ENCODE measurements at regions not wholly inside any gene's neighbourhood (a gene's known extent, or its start where the extent isn't known, plus 50 kb on each side); places are given as distances from the start of the nearest gene placed in this dataset.
A peak's percentile ranks its signal among the peaks of the same experiment; 100 is the strongest.
"Not testable (repeated sequence)": the region's sequence is repeated elsewhere in the genome, so short reads cannot be mapped to it uniquely, and the experiment has no call there.

DNA sequence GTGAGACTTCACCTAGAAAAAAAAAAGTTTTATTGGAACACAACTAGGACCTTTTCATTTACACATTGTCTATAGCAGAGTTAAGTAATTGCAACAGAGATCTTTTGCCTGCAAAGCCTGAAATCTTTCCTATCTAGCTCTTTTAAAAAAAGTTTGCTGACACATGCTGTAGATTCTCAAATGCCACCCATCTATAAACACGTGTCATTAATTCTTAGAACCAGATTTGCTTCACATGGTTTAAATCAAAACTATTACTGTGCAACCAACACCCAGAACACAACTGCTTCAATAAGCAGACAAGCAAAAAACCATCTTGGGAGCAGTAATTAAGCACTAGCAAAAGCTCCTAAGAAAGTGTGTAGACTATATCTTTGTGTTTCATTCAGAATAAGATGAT lies 55.0 kb downstream of the OXSM start:
- DNase-seq (ENCODE audit: low read depth, low spot score), result no peak
- no peak overlapping the region for H3K4me3 ChIP-seq (ENCODE audit: low read depth, low read length)
- POLR2A ChIA-PET, result no interaction called here
- TF ChIP-seq, protein P1, sequence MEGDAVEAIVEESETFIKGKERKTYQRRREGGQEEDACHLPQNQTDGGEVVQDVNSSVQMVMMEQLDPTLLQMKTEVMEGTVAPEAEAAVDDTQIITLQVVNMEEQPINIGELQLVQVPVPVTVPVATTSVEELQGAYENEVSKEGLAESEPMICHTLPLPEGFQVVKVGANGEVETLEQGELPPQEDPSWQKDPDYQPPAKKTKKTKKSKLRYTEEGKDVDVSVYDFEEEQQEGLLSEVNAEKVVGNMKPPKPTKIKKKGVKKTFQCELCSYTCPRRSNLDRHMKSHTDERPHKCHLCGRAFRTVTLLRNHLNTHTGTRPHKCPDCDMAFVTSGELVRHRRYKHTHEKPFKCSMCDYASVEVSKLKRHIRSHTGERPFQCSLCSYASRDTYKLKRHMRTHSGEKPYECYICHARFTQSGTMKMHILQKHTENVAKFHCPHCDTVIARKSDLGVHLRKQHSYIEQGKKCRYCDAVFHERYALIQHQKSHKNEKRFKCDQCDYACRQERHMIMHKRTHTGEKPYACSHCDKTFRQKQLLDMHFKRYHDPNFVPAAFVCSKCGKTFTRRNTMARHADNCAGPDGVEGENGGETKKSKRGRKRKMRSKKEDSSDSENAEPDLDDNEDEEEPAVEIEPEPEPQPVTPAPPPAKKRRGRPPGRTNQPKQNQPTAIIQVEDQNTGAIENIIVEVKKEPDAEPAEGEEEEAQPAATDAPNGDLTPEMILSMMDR (IDR thresholded peaks at IDR 0.05; ENCODE audit: insufficient read depth, low read length, missing control alignments), result no peak
- CTCF ChIA-PET, result interaction anchor here (1.1 to 4.2 kb wide), 4 partner anchors 11 to 197 kb away, joined by 3 to 49 read pairs (median 13); no protein-coding TSS in a partner anchor

DNA sequence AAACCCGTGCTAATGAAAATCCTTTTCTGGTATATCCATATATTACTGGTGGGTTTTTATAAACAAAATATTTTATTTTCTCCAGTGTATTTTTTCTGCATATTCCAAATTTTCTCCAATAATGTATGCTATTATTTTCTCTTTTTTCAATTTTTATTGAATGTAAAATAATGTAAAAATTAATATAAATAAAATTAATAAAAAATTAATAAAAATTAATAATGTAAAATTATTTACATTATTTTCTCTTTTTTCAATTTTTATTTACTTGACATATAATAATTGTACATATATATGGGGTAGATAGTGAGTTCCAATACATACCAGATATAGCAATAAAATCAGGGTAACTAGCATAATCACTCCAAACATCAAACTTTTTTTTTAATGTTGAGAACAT lies 56.4 kb downstream of the OXSM start:
- no peak for DNase-seq (ENCODE audit: low read depth, low spot score)
- TF ChIP-seq, protein P1 (IDR thresholded peaks at IDR 0.05; ENCODE audit: insufficient read depth, low read length, missing control alignments), result no peak
- POLR2A ChIA-PET, result no interaction called here
- no peak overlapping the region for H3K4me3 ChIP-seq (ENCODE audit: low read depth, low read length)
- CTCF ChIA-PET, result interaction anchor here (3.9 to 4.2 kb wide), 2 partner anchors 10 to 198 kb away, joined by 23 to 49 read pairs; no protein-coding TSS in a partner anchor

DNA sequence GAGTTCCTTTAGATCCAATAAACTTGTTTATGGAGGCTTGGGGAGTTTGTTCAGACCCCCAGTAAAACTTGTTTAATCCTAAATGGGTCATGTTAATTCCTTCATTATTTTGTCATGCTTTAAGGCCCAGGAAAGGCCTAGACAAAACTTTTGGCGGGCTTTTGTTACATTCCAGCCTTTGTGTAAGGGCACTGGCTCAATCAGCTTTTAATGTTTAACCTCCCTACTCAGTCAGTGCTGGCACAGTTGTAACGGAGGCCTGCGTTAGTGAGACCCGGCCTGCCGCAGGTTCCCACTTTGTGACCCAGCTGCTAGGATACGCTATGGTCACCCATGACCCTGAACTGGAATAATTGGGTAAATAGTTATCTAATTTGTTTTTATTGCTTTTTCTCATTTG lies 59.2 kb downstream of the OXSM start:
- DNase-seq (ENCODE audit: low read depth, low spot score), result no peak
- TF ChIP-seq, protein P1 (IDR thresholded peaks at IDR 0.05; ENCODE audit: insufficient read depth, low read length, missing control alignments), result no peak
- ChIA-PET POLR2A (no interaction called here), CTCF (interaction anchor here (0.9 to 10.4 kb wide), 4 partner anchors 10 to 201 kb away, joined by 3 to 179 read pairs (median 4); no protein-coding TSS in a partner anchor)
- no peak overlapping the region for H3K4me3 ChIP-seq (ENCODE audit: low read depth, low read length)

DNA sequence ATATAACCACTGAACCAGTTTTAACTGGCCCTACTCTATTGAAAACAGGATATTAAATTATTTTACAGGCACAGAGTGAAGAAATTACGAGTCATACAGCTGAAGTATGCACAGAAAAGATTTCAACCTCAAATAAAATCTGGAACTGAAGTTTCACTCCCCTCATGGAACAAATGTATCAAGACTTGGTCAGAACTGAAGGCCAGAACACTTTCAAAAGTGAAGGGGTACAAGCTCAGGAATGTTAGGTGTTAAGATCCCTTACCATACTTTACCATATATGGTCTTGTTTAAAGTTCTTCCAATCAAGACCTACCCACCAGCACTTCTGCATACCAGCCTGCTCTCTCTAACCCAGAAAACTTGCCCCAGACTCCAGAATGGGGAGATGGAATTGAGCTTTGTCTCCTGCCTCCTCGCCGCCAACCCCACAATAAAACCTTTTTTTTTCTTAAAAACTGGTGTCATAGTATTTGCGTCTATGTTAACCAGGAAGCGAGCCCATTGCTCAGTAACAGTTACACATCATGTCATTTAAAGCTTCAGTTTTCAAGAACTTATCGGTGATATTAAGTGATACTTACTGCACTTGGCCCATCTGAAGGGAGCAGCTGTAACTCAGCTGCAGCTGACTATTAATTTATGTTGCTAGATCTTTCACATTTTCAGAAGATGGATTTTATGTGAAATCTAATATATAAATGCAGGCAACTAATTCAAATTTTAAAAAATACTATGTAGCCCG lies 59.9 kb downstream of the OXSM start:
- TF ChIP-seq, protein P1 (IDR thresholded peaks at IDR 0.05; ENCODE audit: insufficient read depth, low read length, missing control alignments), result no peak
- CTCF ChIA-PET, result interaction anchor here (0.9 to 10.4 kb wide), 4 partner anchors 10 to 201 kb away, joined by 3 to 179 read pairs (median 4); no protein-coding TSS in a partner anchor
- no peak overlapping the region for H3K4me3 ChIP-seq (ENCODE audit: low read depth, low read length)
- POLR2A ChIA-PET, result no interaction called here
- no peak for DNase-seq (ENCODE audit: low read depth, low spot score)

DNA sequence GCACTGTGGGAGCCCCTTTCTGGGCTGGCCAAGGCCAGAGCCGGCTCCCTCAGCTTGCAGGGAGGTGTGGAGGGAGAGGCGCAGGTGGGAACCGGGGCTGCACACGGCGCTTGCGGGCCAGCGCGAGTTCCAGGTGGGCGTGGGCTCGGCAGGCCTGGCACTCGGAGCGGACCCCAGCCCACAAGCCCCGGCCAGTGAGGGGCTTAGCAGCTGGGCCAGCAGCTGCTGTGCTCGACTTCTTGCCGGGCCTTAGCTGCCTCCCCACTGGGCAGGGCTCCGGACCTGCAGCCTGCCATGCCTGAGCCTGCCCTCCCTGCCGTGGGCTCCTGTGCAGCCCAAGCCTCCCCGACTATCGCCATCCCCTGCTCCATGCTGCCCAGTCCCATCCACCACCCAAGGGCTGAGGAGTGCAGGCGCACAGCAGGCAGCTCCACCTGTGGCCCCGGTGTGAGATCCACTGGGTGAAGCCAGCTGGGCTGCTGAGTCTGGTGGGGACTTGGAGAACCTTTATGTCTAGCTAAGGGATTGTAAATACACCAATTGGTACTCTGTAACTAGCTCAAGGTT lies 61.9 kb downstream of the OXSM start:
- H3K4me3 ChIP-seq (ENCODE audit: low read depth, low read length); POLR2A ChIA-PET: not testable (repeated sequence)

DNA sequence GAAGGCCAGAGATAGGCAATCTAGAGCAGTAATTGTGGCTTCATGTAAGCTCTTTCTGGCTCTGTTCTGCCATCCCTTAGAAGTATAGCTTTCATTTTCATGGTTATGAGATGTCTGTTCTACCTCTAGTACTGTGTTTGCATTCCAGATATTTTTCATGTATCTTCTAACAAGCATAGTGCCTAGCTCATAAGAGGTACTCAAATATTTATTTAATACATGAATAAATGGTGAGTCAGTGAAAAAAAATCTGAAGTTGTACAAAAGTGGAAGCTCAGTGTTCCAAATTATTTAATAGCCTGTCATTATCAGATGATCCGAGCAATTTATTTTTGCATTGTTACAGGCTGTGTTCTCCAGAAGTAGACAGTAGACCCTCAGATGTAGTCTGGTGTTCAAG lies 64.3 kb downstream of the OXSM start:
- ChIA-PET POLR2A (interaction anchor here (1.3 kb wide), 1 partner anchor 71 kb away, joined by 4 read pairs; the partner anchor contains the start of gene NGLY1), CTCF (interaction anchor here (1.2 to 10.4 kb wide), 6 partner anchors 9 to 858 kb away, joined by 3 to 179 read pairs (median 15); no protein-coding TSS in a partner anchor)
- peak overlapping the region; percentile 2 for H3K4me3 ChIP-seq (ENCODE audit: low read depth, low read length)
- TF ChIP-seq, protein P1 (IDR thresholded peaks at IDR 0.05; ENCODE audit: insufficient read depth, low read length, missing control alignments), result no peak
- no peak for DNase-seq (ENCODE audit: low read depth, low spot score)

More for the DNA sequence above, 61.9 kb downstream of the OXSM start:
- CTCF ChIA-PET, result interaction anchor here (10.4 kb wide), 1 partner anchor 203 kb away, joined by 179 read pairs; no protein-coding TSS in a partner anchor
- not testable (repeated sequence) for DNase-seq (ENCODE audit: low read depth, low spot score)
